Stimulated activated CD4-positive, alpha-beta T cell treated with anti-CD3 and anti-CD28 coated beads, Interleukin-2, amount 100 ng/mL, for 48 hours (primary cell): ENCODE measurements at regions not wholly inside any gene's neighbourhood (a gene's known extent, or its start where the extent isn't known, plus 50 kb on each side); places are given as distances from the start of the nearest gene placed in this dataset.
"Not testable (repeated sequence)": the region's sequence is repeated elsewhere in the genome, so short reads cannot be mapped to it uniquely, and the experiment has no call there.

Experiments
- DNase-seq, 2 donors: peaks; one replicate each; pipeline ENCODE4 v3.0.0-alpha.2; 2020

- no peak for DNase-seq
These were observed 571.6 kb upstream of the ARPP21 start for GRCh38 chr3:35067750-35068149.

- no peak for DNase-seq
These were observed 569.2 kb upstream of the ARPP21 start for GRCh38 chr3:35070088-35070487.

- no peak for DNase-seq
These were observed 567.6 kb upstream of the ARPP21 start for GRCh38 chr3:35071772-35072171.

GRCh38 chr3:35078780-35079179 is 560.5 kb upstream of the ARPP21 start:
- DNase-seq, result no peak

- DNase-seq, result no peak
These were observed 559.9 kb upstream of the ARPP21 start for GRCh38 chr3:35079403-35079802.

GRCh38 chr3:35081899-35082298 is 557.4 kb upstream of the ARPP21 start:
- no peak for DNase-seq

GRCh38 chr3:35088943-35089342 is 550.4 kb upstream of the ARPP21 start:
- no peak for DNase-seq

- no peak for DNase-seq
These were observed 524.6 kb upstream of the ARPP21 start for GRCh38 chr3:35114686-35115085.

GRCh38 chr3:35120026-35120425 is 519.3 kb upstream of the ARPP21 start:
- DNase-seq, result no peak

GRCh38 chr3:35137612-35138011 is 501.7 kb upstream of the ARPP21 start:
- DNase-seq, result no peak

- DNase-seq, result no peak
These were observed 497.9 kb upstream of the ARPP21 start for GRCh38 chr3:35141406-35141805.

GRCh38 chr3:35144011-35144410 is 495.3 kb upstream of the ARPP21 start:
- no peak for DNase-seq

- DNase-seq, result not testable (repeated sequence)
These were observed 492.9 kb upstream of the ARPP21 start for GRCh38 chr3:35146256-35147035.

- DNase-seq, result no peak
These were observed 455.2 kb upstream of the ARPP21 start for GRCh38 chr3:35183927-35184675.

GRCh38 chr3:35184775-35185174 is 454.6 kb upstream of the ARPP21 start:
- DNase-seq, result no peak

GRCh38 chr3:35187908-35188307 is 451.4 kb upstream of the ARPP21 start:
- DNase-seq, result no peak

GRCh38 chr3:35194666-35195065 is 444.7 kb upstream of the ARPP21 start:
- no peak for DNase-seq

GRCh38 chr3:35198857-35199256 is 440.5 kb upstream of the ARPP21 start:
- DNase-seq, result no peak

GRCh38 chr3:35200056-35200455 is 439.3 kb upstream of the ARPP21 start:
- no peak for DNase-seq

- DNase-seq, result no peak
These were observed 438.1 kb upstream of the ARPP21 start for GRCh38 chr3:35201211-35201610.

GRCh38 chr3:35215525-35216500 is 423.5 kb upstream of the ARPP21 start:
- DNase-seq, result no peak

- DNase-seq, result no peak
These were observed 422.6 kb upstream of the ARPP21 start for GRCh38 chr3:35216501-35217266.
